Stomach (tissue), 8 donors: ENCODE measurements at regions not wholly inside any gene's neighbourhood (a gene's known extent, or its start where the extent isn't known, plus 50 kb on each side); places are given as distances from the start of the nearest gene placed in this dataset.

ENCODE experiments used
- DNase-seq, 2 donors: peaks; one replicate each; pipeline versions ENCODE4 v3.0.0 to v3.0.0-alpha.2; 2013 to 2019
- H3K27ac ChIP-seq, 5 donors: fragments of 200-600 bp in 4 of 5; sonication (generic) in 4 of 5; one replicate each; pipeline ENCODE4 v1.5.1; 2013 to 2019; ENCODE audit warnings: mild to moderate bottlenecking in 1 of 5, moderate library complexity in 1 of 5
- H3K27me3 ChIP-seq, 3 donors: fragments of 200-600 bp; sonication (generic); one replicate each; pipeline ENCODE4 v1.5.1; 2017 to 2019; ENCODE audit warnings: mixed run types in 1 of 3
- H3K36me3 ChIP-seq, 4 donors: fragments of 200-600 bp; sonication (generic); 1 replicate in 3 of 4; 2 replicates in 1 of 4; pipeline ENCODE4 v1.5.1; 2016 to 2019
- H3K4me1 ChIP-seq, 4 donors: fragments of 200-600 bp; sonication (generic); one replicate each; pipeline ENCODE4 v1.5.1; 2016 to 2019
- H3K4me3 ChIP-seq, 4 donors: fragments of 200-600 bp; sonication (generic) in 3 of 4; one replicate each; pipeline ENCODE4 v1.5.1; 2016 to 2019; ENCODE audit warnings: mild to moderate bottlenecking in 1 of 4
- H3K9me3 ChIP-seq, 4 donors: fragments of 200-600 bp; sonication (generic); one replicate each; pipeline ENCODE4 v1.5.1; 2016 to 2019
- EP300 ChIP-seq: sonication (generic); formaldehyde crosslinking; IDR thresholded peaks from one replicate; pipeline ENCODE4 v1.6.1; 2017; ENCODE audit warnings: antibody characterized with exemption
- POLR2A ChIP-seq, 4 donors: fragments of 450-650 bp; IDR thresholded peaks; one replicate each; pipeline ENCODE4 v1.6.1; 2016; ENCODE audit warnings: antibody characterized with exemption in 4 of 4, control low read depth in 2 of 4, mild to moderate bottlenecking in 1 of 4, moderate library complexity in 1 of 4
- POLR2AphosphoS5 ChIP-seq, 3 donors: sonication (generic); formaldehyde crosslinking; IDR thresholded peaks; one replicate each; pipeline ENCODE4 v1.6.1; 2016; ENCODE audit warnings: antibody characterized with exemption in 3 of 3
- WGBS, 5 donors: extraction: QIAGEN DNeasy Blood & Tissue Kit in 3 of 5; methylation state at CpG; one replicate each; pipeline versions ENCODE4 v1.1.5 to v1.1.7; 2013 to 2018; 5-methylcytosine and 5-hydroxymethylcytosine counted together
- intact Hi-C: fragments of 100-400 bp; cut with DNase I; formaldehyde crosslinking; loops from one replicate; pipeline ENCODE4 v1.15.1; 2023; ENCODE audit warnings: low total_unique reads
- TF ChIP-seq, protein P1 (sequence below), 7 experiments: fragments of 450-650 bp in 4 of 7; fragments of 200-600 bp in 3 of 7; sonication (generic) in 3 of 7; IDR thresholded peaks; one replicate each; pipeline ENCODE4 v1.5.1; 2016 to 2019; ENCODE audit warnings: antibody characterized with exemption in 7 of 7, control low read depth in 2 of 7, mild to moderate bottlenecking in 1 of 7
- donor health status: healthy with polysubstance abuse.
- donor health status: Bipolar disorder and iron deficiency.
- donor health status: healthy.

DNA sequence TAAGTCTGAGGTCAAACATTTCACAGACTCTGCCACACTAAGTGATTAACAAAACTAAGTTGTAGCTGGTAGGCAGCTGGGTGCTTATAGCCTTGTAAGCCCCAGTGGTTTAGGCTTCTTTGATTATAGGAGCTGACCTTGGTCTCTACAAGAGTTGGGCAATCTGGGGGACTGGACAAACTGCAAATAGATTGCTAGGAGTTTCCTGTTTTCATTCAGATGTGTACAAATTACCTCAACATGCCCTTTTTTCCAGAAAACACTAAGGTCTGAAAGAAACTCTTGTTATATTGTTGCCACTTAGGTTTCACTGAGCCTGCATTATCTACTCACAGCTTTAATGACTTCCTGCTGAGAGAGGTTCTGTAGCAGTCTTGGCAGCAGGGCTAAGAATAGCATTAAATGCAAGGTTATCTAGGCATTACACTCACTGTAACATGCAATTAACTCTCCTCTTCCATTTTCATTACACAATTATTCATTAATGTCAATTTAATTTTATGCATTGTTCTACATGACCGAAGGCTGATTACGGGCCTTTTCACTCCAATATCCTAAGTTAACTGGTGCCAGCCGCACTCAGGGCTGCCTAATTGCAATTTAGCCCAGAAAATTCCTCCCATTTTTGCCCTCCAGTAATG, 314.0 kb downstream of the LMO4 start:
- peaks cover 0 to 19% (median 3%) of the 10 kb centered on the region in 4 donors for H3K4me1 ChIP-seq
- H3K4me3 ChIP-seq: no peak overlapping the region
- no peaks in the 10 kb centered on the region for H3K9me3 ChIP-seq
- TF ChIP-seq POLR2A (IDR thresholded peaks at IDR 0.05) (no peak), POLR2AphosphoS5 (IDR thresholded peaks at IDR 0.05) (no peak), EP300 (no peak)
- TF ChIP-seq, protein P1, sequence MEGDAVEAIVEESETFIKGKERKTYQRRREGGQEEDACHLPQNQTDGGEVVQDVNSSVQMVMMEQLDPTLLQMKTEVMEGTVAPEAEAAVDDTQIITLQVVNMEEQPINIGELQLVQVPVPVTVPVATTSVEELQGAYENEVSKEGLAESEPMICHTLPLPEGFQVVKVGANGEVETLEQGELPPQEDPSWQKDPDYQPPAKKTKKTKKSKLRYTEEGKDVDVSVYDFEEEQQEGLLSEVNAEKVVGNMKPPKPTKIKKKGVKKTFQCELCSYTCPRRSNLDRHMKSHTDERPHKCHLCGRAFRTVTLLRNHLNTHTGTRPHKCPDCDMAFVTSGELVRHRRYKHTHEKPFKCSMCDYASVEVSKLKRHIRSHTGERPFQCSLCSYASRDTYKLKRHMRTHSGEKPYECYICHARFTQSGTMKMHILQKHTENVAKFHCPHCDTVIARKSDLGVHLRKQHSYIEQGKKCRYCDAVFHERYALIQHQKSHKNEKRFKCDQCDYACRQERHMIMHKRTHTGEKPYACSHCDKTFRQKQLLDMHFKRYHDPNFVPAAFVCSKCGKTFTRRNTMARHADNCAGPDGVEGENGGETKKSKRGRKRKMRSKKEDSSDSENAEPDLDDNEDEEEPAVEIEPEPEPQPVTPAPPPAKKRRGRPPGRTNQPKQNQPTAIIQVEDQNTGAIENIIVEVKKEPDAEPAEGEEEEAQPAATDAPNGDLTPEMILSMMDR (IDR thresholded peaks at IDR 0.05): no peak
- DNase-seq: peak in 1 of 2 donors; percentile 69
- H3K36me3 ChIP-seq: no peaks in the 10 kb centered on the region
- H3K27ac ChIP-seq: no peak overlapping the region
- H3K27me3 ChIP-seq: no peaks in the 10 kb centered on the region
- 31 to 51% (median 44%) methylated on average over 3 of the region's 3 CpGs for WGBS, 5 donors
- intact Hi-C loops: no loop called here

DNA sequence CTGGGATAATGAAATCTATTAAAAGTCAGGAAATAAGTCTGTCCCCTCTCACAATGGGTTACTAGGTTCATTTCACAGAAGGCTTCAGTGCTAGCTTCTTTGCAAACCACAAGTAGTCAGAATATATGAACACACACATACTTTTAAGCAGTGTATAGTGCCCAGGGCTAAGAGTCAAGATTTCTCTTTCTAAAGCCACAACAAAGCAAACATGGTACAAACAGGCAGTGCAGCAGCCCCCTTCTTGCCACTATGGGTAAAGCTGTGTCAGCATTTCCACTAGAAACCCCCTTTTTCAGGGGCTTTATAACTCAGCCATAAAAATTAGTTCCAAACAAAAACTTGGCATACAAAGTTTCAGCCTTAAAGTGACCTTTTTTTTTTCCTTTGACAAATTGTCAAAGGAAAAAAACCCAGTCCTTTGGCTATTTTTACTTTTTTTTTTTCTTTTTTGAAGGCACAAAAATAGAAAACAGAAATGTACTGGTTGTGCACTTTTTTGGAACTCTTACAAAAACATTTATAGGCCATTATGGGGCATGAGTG, 315.4 kb downstream of the LMO4 start:
- no peak for TF ChIP-seq EP300
- no peak for TF ChIP-seq POLR2AphosphoS5 (IDR thresholded peaks at IDR 0.05)
- TF ChIP-seq, protein P1 (IDR thresholded peaks at IDR 0.05): no peak
- no peak for TF ChIP-seq POLR2A (IDR thresholded peaks at IDR 0.05)
- H3K9me3 ChIP-seq: no peaks in the 10 kb centered on the region
- H3K4me3 ChIP-seq: no peak overlapping the region
- DNase-seq: peak in 1 of 2 donors; percentile 22
- H3K27ac ChIP-seq: no peak overlapping the region
- no peaks in the 10 kb centered on the region for H3K36me3 ChIP-seq
- H3K4me1 ChIP-seq: peaks cover 0 to 19% (median 3%) of the 10 kb centered on the region in 4 donors
- no peaks in the 10 kb centered on the region for H3K27me3 ChIP-seq
- intact Hi-C loops: no loop called here

DNA sequence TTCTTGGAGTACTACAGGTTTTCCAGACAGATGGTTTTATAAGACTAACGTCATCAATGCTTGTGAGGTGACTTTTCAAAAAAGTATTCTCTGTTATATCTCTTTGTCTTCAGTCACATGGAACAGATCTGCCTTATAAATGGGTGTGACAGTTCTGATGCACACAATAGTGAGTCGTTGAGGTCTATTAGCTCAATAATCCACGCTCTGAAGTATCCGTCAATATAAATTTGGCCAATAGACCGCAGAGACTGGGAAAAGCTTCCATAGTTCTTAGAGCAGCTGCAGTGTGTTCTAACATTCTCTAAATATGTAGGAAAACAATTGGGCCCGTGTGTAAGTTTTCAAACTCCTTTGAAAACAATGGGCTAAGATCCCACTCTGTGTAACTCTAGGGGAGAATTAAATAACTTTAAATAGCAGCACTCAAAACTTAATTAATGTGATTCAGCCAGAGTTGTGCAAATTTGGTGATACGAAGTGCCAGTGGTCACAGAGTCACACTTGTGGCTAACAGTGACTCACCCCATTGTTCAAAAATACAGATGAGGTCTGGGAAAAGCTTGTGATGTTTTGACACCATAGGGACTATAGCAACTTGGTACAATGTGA, 316.0 kb downstream of the LMO4 start:
- DNase-seq: peak in 1 of 2 donors; percentile 42
- WGBS, 5 donors: 61 to 79% (median 71%) methylated on average over 7 of the region's 7 CpGs

DNA sequence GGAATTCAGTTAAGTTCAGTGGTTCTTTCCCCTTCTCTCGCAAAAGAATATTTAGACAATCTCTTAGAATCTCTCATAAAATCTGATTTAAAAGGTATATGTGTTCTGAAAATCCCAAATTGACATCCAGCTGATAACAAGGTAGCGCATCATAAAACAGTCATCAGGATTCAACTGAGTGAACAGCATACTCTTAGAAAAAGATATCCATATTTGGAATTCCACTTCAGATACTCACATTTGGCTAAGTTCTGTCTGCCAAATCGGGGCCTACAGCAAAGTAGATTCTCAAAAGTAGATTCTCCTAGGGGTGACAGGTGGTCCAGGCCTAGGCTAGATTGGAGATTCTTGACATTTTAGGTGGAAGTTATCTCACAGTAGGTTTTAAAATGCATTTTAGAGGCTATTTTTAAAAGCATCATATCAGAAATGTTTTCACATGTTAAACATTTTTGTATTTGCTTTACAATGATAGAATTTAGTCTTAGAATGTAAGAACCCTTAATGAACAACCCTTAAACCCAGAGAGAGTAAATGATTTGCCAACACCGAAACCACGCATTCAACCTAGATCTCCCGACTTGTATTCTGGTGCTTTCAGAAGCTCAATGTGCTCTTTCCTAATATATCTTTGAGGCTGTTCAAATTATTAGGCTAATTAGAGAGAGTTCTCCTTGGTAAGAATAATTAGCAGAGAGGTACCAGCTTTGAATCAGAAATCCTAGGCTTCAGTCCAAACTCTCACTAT, 318.9 kb downstream of the LMO4 start:
- Histone ChIP-seq H3K4me1 (peaks cover 0 to 15% (median 3%) of the 10 kb centered on the region in 4 donors), H3K4me3 (no peak overlapping the region), H3K27me3 (no peaks in the 10 kb centered on the region), H3K27ac (no peak overlapping the region), H3K9me3 (no peaks in the 10 kb centered on the region), H3K36me3 (no peaks in the 10 kb centered on the region)
- intact Hi-C loops: no loop called here
- WGBS, 5 donors: 74 to 88% (median 81%) methylated on average over 6 of the region's 6 CpGs
- TF ChIP-seq POLR2AphosphoS5 (IDR thresholded peaks at IDR 0.05): no peak
- TF ChIP-seq, protein P1 (IDR thresholded peaks at IDR 0.05): no peak
- TF ChIP-seq EP300: no peak
- no peak for TF ChIP-seq POLR2A (IDR thresholded peaks at IDR 0.05)
- DNase-seq: no peak

More for the DNA sequence above, 316.0 kb downstream of the LMO4 start:
- H3K4me1 ChIP-seq: peaks cover 0 to 19% (median 3%) of the 10 kb centered on the region in 4 donors
- H3K36me3 ChIP-seq: no peaks in the 10 kb centered on the region
- TF ChIP-seq, protein P1 (IDR thresholded peaks at IDR 0.05): no peak
- TF ChIP-seq EP300 (no peak), POLR2A (IDR thresholded peaks at IDR 0.05) (no peak), POLR2AphosphoS5 (IDR thresholded peaks at IDR 0.05) (no peak)
- H3K9me3 ChIP-seq: no peaks in the 10 kb centered on the region
- no peak overlapping the region for H3K4me3 ChIP-seq
- intact Hi-C loops: no loop called here
- H3K27me3 ChIP-seq: no peaks in the 10 kb centered on the region
- H3K27ac ChIP-seq: no peak overlapping the region
